Fibroblast of skin of back (primary cell): ENCODE measurements at regions not wholly inside any gene's neighbourhood (a gene's known extent, or its start where the extent isn't known, plus 50 kb on each side); places are given as distances from the start of the nearest gene placed in this dataset.
"Not testable (repeated sequence)": the region's sequence is repeated elsewhere in the genome, so short reads cannot be mapped to it uniquely, and the experiment has no call there.

ENCODE experiments used
- DNase-seq: peaks from one replicate; pipeline ENCODE4 v3.0.0-alpha.2; 2013

GRCh38 chr16:88188171-88188895 lies 194.4 kb upstream of the ZNF469 start:
- not testable (repeated sequence) for DNase-seq

- not testable (repeated sequence) for DNase-seq
Observed at GRCh38 chr16:88190592-88191095, 192.1 kb upstream of the ZNF469 start.

- not testable (repeated sequence) for DNase-seq
Observed at GRCh38 chr16:88191168-88191567, 191.6 kb upstream of the ZNF469 start.

- no peak for DNase-seq
Observed at GRCh38 chr16:88192601-88193000, 190.2 kb upstream of the ZNF469 start.

- DNase-seq: peak; percentile 77
Observed at GRCh38 chr16:88193706-88194396, 188.9 kb upstream of the ZNF469 start.

- peak; percentile 55 for DNase-seq
Observed at GRCh38 chr16:88194397-88195268, 188.1 kb upstream of the ZNF469 start.

GRCh38 chr16:88195269-88195705 lies 187.5 kb upstream of the ZNF469 start:
- DNase-seq: no peak

GRCh38 chr16:88195911-88196465 lies 186.8 kb upstream of the ZNF469 start:
- no peak for DNase-seq

- no peak for DNase-seq
Observed at GRCh38 chr16:88196471-88197400, 186.0 kb upstream of the ZNF469 start.

- no peak for DNase-seq
Observed at GRCh38 chr16:88197481-88198456, 185.0 kb upstream of the ZNF469 start.

GRCh38 chr16:88198457-88199295 lies 184.1 kb upstream of the ZNF469 start:
- not testable (repeated sequence) for DNase-seq

GRCh38 chr16:88199296-88200153 lies 183.2 kb upstream of the ZNF469 start:
- not testable (repeated sequence) for DNase-seq

- not testable (repeated sequence) for DNase-seq
Observed at GRCh38 chr16:88200154-88200895, 182.4 kb upstream of the ZNF469 start.

GRCh38 chr16:88200896-88201185 lies 181.9 kb upstream of the ZNF469 start:
- no peak for DNase-seq

GRCh38 chr16:88201611-88202010 lies 181.1 kb upstream of the ZNF469 start:
- DNase-seq: not testable (repeated sequence)

GRCh38 chr16:88202207-88202745 lies 180.5 kb upstream of the ZNF469 start:
- DNase-seq: no peak
